Renal cortical epithelial cell (primary cell): ENCODE measurements at regions not wholly inside any gene's neighbourhood (a gene's known extent, or its start where the extent isn't known, plus 50 kb on each side); places are given as distances from the start of the nearest gene placed in this dataset.
A peak's percentile ranks its signal among the peaks of the same experiment; 100 is the strongest.
"Not testable (repeated sequence)": the region's sequence is repeated elsewhere in the genome, so short reads cannot be mapped to it uniquely, and the experiment has no call there.

Experiments
- DNase-seq: peaks from one replicate; pipeline ENCODE4 v3.0.0-alpha.2; 2011; ENCODE audit warnings: low read depth

GRCh38 chr20:56689318-56689717, 60.2 kb downstream of the TFAP2C start:
- DNase-seq, result no peak

GRCh38 chr20:56689852-56690485, 60.9 kb downstream of the TFAP2C start:
- DNase-seq, result no peak

DNA sequence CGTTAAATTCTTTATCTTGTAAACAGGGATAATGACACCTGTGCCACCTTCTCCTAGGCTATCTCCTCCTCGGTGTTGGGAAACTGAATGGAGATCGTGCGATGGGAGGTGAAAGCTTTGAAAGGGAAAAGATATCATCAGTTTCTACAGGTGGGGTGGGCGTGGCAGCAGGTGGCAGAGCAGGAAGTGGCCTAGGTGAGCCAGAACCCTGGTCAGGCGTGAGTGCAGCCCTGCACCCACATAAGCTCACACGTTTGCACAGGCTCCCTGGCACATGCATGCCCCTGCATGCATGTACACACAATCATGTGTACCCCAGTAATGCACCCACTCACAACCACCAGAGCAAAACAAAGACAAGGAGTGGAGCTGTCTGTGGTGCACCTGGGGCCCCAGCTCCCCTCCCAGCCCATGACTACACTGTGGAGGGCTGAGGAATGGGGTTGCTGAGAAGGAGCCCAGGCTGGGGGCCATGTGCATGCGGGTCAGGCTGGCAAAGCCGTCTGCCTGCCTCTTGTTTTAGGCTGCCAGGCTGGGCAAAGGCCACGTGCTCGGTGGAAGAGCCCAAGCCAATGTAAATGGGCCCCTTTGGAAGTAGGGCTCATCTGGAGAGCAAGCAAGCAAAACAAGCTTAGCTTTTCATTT, 61.5 kb downstream of the TFAP2C start:
- DNase-seq, result no peak

DNA sequence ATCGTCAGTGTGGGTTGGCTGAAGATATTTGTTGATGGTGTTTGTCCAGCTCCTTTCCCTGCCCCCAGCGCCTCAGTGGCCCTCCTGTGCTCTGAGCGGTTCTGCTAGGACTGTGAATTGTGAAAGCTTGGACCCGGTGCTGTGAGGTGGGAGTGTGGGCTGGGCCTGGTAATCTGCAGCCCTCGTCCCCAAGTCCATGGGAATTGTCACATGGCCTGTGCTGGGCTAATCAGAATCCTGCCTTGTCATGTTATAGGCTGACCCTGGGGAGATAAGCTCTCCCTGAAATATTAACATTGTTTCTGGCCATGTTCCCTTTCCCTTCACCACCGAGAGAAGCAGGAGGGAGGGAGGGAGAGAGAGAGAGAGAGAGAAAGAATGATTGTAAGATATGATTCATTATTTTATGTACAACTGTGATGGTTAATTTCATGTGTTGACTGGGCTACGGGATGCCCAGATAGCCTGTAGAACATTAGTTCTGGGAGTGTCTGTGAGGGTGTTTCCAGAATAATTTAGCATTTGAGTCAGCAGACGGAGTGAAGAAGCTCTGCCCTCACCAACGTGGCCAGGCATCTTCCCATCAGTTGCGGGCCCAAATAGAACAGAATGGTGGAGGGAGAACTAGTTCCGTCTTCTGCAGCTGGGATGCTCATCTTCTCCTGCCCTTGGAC, 62.4 kb downstream of the TFAP2C start:
- no peak for DNase-seq

- DNase-seq, result no peak
These were observed 64.1 kb downstream of the TFAP2C start for GRCh38 chr20:56693217-56693616.

DNA sequence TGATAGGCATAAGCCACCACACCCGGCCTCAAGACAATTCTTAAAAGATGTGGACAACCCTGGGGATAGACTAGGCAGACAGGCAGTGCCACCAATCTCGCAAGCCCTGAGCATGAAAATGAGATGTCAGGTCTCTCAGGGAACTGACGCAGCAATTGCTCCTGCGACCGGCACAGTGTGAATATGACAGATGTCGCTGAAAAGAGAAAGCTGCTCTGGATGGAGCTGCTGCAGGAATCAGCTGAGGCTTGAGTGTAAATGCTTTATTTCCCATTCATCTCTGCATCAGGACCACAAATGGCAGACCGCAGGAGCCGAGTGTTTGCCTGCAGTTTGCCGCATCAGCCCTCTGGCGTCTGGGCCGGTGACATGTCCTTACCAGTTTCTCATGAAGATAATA, 68.4 kb downstream of the TFAP2C start:
- no peak for DNase-seq

GRCh38 chr20:56698297-56698696, 69.2 kb downstream of the TFAP2C start:
- DNase-seq, result no peak

- no peak for DNase-seq
These were observed 69.6 kb downstream of the TFAP2C start for GRCh38 chr20:56698749-56699148.

- no peak for DNase-seq
These were observed 74.1 kb downstream of the TFAP2C start for GRCh38 chr20:56702931-56703840.

DNA sequence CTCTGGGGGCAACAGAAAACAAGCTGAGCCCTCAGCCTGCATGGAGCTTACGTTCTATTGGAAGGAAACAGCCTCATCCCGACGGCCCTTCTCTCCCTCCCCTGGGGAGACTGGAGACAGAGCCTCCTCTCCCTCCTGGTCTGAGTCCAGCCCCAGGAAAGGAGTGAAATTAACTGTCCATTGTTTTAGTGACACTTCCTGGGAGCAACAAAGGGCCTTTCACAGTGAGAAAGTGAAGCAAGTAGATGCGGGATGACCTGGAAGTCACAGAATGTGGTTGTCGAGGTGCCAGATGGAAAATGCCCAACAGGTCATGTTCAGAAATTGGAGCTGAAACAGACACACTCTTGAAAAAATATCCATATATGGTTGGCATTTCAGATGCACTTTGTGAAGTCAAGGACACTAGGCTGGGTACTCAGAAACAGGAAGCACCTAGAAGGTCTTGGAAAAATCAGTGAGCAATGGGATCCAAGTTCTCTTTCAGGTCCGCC, 77.8 kb downstream of the TFAP2C start:
- no peak for DNase-seq

- DNase-seq, result no peak
These were observed 79.9 kb downstream of the TFAP2C start for GRCh38 chr20:56708991-56709390.

GRCh38 chr20:56710125-56710524, 81.0 kb downstream of the TFAP2C start:
- DNase-seq, result no peak

- DNase-seq, result not testable (repeated sequence)
These were observed 81.5 kb downstream of the TFAP2C start for GRCh38 chr20:56710577-56710976.

DNA sequence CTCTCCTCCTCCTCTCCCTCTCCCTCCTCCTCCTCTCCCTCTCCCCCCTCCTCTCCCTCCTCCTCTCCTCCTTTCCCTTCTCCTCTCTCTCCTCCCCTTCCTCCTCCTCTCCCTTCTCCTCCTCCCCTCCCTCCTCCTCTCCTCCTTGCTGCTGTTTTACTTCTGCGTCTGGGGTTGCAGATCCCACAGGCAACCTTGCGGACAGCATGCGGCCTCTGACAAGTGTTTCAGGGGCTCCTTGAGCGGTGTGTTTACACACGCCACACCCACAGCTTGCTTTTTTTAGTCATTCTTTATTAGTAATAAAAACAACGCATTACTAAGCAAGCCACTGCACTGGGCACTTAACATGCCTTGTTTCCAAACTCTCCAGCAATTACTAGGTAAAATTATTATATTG, 81.9 kb downstream of the TFAP2C start:
- DNase-seq, result peak; percentile 4

- no peak for DNase-seq
These were observed 86.2 kb downstream of the TFAP2C start for GRCh38 chr20:56715309-56715708.

DNA sequence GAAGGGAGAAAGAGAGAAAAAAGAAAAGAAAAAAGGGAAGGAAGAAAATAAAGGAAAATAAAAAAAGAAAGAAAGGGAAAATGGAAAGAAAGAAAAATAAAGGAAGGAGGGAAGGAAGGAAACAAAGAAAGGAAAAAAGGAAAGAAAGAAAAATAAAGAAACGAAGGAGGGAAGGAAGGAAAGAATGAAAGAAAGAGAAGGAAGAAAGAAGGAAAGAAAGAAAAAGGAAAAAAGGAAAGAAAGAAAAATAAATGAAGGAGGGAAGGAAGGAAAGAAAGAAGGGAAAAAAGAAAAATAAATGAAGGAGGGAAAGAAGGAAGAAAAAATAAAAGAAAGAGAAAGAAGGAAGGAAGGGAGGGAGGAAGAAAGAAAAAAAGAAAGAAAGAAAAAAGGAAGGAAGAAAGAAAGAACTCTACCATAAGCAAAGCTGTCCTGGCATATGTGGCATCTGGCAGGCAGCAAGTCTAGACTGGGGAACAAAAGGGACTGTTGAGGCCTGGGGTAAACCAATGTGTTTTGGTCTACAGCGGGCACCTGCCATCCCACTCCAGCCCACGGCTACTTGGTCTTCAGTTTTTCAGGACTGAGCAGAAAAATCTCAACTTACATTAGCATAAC, 86.9 kb downstream of the TFAP2C start:
- DNase-seq, result no peak

- DNase-seq, result no peak
These were observed 87.7 kb downstream of the TFAP2C start for GRCh38 chr20:56716806-56717205.

DNA sequence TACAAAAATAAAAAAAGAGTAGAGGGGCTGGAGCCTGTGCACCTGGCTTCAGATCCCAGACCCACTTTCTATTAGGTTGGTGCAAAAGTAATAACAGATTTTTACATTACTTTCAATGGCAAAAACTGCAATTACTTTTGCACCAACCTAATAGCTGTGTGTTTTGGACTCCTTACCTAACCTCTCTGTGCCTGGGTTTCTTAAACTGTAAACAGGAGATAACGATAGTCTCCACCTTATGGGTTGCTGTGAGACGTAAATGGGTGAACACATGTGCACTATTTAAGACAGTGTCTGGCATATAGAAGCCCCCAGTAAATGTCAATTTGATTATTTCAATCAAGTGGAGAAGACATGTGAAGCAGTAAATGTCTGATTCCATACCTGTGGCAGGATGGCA, 89.7 kb downstream of the TFAP2C start:
- no peak for DNase-seq

- no peak for DNase-seq
These were observed 91.6 kb downstream of the TFAP2C start for GRCh38 chr20:56720620-56721213.

DNA sequence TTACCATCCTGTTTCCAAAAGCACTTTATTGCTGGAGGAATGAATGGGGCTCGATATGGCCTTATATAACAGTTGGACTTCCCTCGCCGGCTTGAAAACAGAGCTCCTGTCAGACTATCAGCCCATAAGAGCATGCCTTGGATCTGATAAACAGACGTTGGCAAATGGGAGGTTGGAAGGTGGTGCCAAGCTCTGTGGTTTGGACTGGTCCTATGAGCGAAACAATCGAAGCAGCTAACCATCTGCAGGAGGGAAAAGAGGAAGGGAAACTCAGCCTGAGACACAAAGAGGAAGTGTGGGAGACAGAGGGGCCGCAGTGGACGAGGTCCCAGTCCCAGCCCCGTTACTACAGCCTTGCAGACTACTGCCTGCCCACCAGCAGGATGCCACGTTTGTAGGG, 92.9 kb downstream of the TFAP2C start:
- no peak for DNase-seq

DNA sequence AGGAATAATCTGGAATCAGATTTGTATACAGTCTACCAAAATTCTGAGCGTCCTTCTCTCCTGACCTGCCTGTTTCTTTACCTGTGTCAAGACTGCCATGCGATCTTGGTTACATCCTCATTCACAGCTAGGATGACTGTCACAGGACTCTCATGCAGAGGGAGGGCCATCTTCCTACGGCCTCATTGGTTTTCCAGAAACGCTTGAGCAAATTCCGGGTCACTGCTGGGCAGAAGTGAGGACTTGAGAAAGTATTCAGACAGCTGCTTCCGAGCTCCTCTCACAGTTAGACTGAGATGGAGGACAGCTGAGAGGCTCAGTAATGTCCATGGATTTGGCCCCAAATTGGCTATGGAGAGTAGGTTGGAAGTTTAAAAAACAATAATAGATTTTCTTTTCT, 94.2 kb downstream of the TFAP2C start:
- DNase-seq, result no peak
